GM18873 (cell line): ENCODE measurements at regions not wholly inside any gene's neighbourhood (a gene's known extent, or its start where the extent isn't known, plus 50 kb on each side); places are given as distances from the start of the nearest gene placed in this dataset.
"Not testable (repeated sequence)": the region's sequence is repeated elsewhere in the genome, so short reads cannot be mapped to it uniquely, and the experiment has no call there.

ENCODE experiments used
- ATAC-seq: cut with Tn5 transposase; IDR thresholded peaks from one replicate; pipeline ENCODE4 v1.9.1; 2021; ENCODE audit warnings: mild to moderate bottlenecking, moderate library complexity, moderate number of reproducible peaks; ENCODE audit not compliant: unreplicated experiment, low FRiP score

- ATAC-seq = no peak
These were observed 622.4 kb upstream of the TBX3 start for GRCh38 chr12:115306380-115306779.

- no peak for ATAC-seq
These were observed 621.9 kb upstream of the TBX3 start for GRCh38 chr12:115305867-115306266.

GRCh38 chr12:115305275-115305674 is 621.3 kb upstream of the TBX3 start:
- no peak for ATAC-seq

GRCh38 chr12:115303723-115304309 is 619.8 kb upstream of the TBX3 start:
- no peak for ATAC-seq

GRCh38 chr12:115297445-115297844 is 613.5 kb upstream of the TBX3 start:
- no peak for ATAC-seq

GRCh38 chr12:115296613-115297198 is 612.7 kb upstream of the TBX3 start:
- ATAC-seq = no peak

- ATAC-seq = no peak
These were observed 611.9 kb upstream of the TBX3 start for GRCh38 chr12:115295886-115296285.

- no peak for ATAC-seq
These were observed 610.6 kb upstream of the TBX3 start for GRCh38 chr12:115294453-115295133.

- not testable (repeated sequence) for ATAC-seq
These were observed 601.5 kb upstream of the TBX3 start for GRCh38 chr12:115285429-115285828.

- no peak for ATAC-seq
These were observed 589.5 kb upstream of the TBX3 start for GRCh38 chr12:115273456-115273855.

GRCh38 chr12:115268451-115268850 is 584.5 kb upstream of the TBX3 start:
- no peak for ATAC-seq

GRCh38 chr12:115267891-115268290 is 583.9 kb upstream of the TBX3 start:
- ATAC-seq = no peak

GRCh38 chr12:115267464-115267863 is 583.5 kb upstream of the TBX3 start:
- no peak for ATAC-seq

- ATAC-seq = no peak
These were observed 580.6 kb upstream of the TBX3 start for GRCh38 chr12:115264605-115265004.

GRCh38 chr12:115261691-115262398 is 577.9 kb upstream of the TBX3 start:
- no peak for ATAC-seq

- ATAC-seq = no peak
These were observed 577.0 kb upstream of the TBX3 start for GRCh38 chr12:115260762-115261675.

- ATAC-seq = no peak
These were observed 576.2 kb upstream of the TBX3 start for GRCh38 chr12:115259968-115260747.

- ATAC-seq = no peak
These were observed 573.8 kb upstream of the TBX3 start for GRCh38 chr12:115257791-115258190.

GRCh38 chr12:115255962-115256361 is 572.0 kb upstream of the TBX3 start:
- ATAC-seq = no peak

- no peak for ATAC-seq
These were observed 571.3 kb upstream of the TBX3 start for GRCh38 chr12:115255257-115255656.
